ENCODE measurements at regions not wholly inside any gene's neighbourhood (a gene's known extent, or its start where the extent isn't known, plus 50 kb on each side); places are given as distances from the start of the nearest gene placed in this dataset.

- ATAC-seq: no peak
- CTCF ChIA-PET: interaction anchor here (1.0 kb wide), 1 partner anchor 16 kb away, joined by 3 read pairs; no protein-coding TSS in a partner anchor
Observed at GRCh38 chr2:193845604-193846003, 1650.9 kb upstream of the TMEFF2 start.

GRCh38 chr2:193843675-193844074 lies 1648.9 kb upstream of the TMEFF2 start:
- H3K9me3 Mint-ChIP-seq: peaks cover 3% of the 10 kb centered on the region; the same call in 1 of the 2 replicates

More at GRCh38 chr2:193845604-193846003, 1650.9 kb upstream of the TMEFF2 start:
- Mint-ChIP-seq H3K27ac (no peak overlapping the region), H3K27me3 (ENCODE audit: low read depth) (no peaks in the 10 kb centered on the region), H3K9me3 (peaks cover 3% of the 10 kb centered on the region; the same call in 1 of the 2 replicates), H3K36me3 (no peaks in the 10 kb centered on the region), H3K4me3 (no peak overlapping the region), H3K4me1 (peaks cover 17% of the 10 kb centered on the region)
- TF ChIP-seq ZBTB43 (CRISPR knock-in tag; IDR thresholded peaks at IDR 0.05): no peak
- TF ChIP-seq JUN (CRISPR knock-in tag; IDR thresholded peaks at IDR 0.05): no peak
- POLR2A ChIA-PET: no interaction called here
- DNase-seq (ENCODE audit: low spot score): no peak

More at GRCh38 chr2:193843675-193844074, 1648.9 kb upstream of the TMEFF2 start:
- ATAC-seq (no peak), DNase-seq (ENCODE audit: low spot score) (no peak)
- no peak overlapping the region for H3K4me3 Mint-ChIP-seq
- ChIA-PET POLR2A (no interaction called here), CTCF (no interaction called here)
- H3K4me1 Mint-ChIP-seq: peaks cover 12% of the 10 kb centered on the region
- no peak for TF ChIP-seq E2F1 (CRISPR knock-in tag; IDR thresholded peaks at IDR 0.05)
- no peak for TF ChIP-seq TP53 (CRISPR knock-in tag; IDR thresholded peaks at IDR 0.05)
- TF ChIP-seq AFF4 (CRISPR knock-in tag; IDR thresholded peaks at IDR 0.05; ENCODE audit: borderline replicate concordance): no peak
- no peak for TF ChIP-seq SMAD3 (CRISPR knock-in tag; IDR thresholded peaks at IDR 0.05; ENCODE audit: borderline replicate concordance)
- TF ChIP-seq ZMAT4 (CRISPR knock-in tag; IDR thresholded peaks at IDR 0.05): no peak
- no peak for TF ChIP-seq IRF2 (CRISPR knock-in tag; IDR thresholded peaks at IDR 0.05; ENCODE audit: borderline replicate concordance, low read depth)
- no peak for TF ChIP-seq FOXP4 (CRISPR knock-in tag; IDR thresholded peaks at IDR 0.05)
- no peak for TF ChIP-seq RORB (CRISPR knock-in tag; IDR thresholded peaks at IDR 0.05)
- no peak for TF ChIP-seq ERG (CRISPR knock-in tag; IDR thresholded peaks at IDR 0.05)
- TF ChIP-seq ZNF416 (CRISPR knock-in tag; IDR thresholded peaks at IDR 0.05): no peak
- no peak for TF ChIP-seq GABPB1 (CRISPR knock-in tag; IDR thresholded peaks at IDR 0.05)
- TF ChIP-seq CREM (CRISPR knock-in tag; IDR thresholded peaks at IDR 0.05): no peak
- no peak for TF ChIP-seq OVOL2 (CRISPR knock-in tag; IDR thresholded peaks at IDR 0.05; ENCODE audit: borderline replicate concordance)
- no peak for TF ChIP-seq SMAD4 (CRISPR knock-in tag; IDR thresholded peaks at IDR 0.05)
- no peak for TF ChIP-seq CBFB (CRISPR knock-in tag; IDR thresholded peaks at IDR 0.05; ENCODE audit: low read depth)
- no peak for TF ChIP-seq MLX (CRISPR knock-in tag; IDR thresholded peaks at IDR 0.05)
- TF ChIP-seq HMGA2 (CRISPR knock-in tag; IDR thresholded peaks at IDR 0.05): no peak
- TF ChIP-seq IRF1 (CRISPR knock-in tag; IDR thresholded peaks at IDR 0.05): no peak
- no peak for TF ChIP-seq SOX15 (CRISPR knock-in tag; IDR thresholded peaks at IDR 0.05)
- no peak overlapping the region for H3K27ac Mint-ChIP-seq
- H3K36me3 Mint-ChIP-seq: no peaks in the 10 kb centered on the region
- no peaks in the 10 kb centered on the region for H3K27me3 Mint-ChIP-seq (ENCODE audit: low read depth)

Measured in WTC11 (cell line).